Stimulated activated naive B cell treated with anti-CD40 and anti-IgM and Interleukin-4, amounts not matched to agents 10 μg/mL and 1 μg/mL and 100 μg/mL, for 72 hours (primary cell): ENCODE measurements at regions not wholly inside any gene's neighbourhood (a gene's known extent, or its start where the extent isn't known, plus 50 kb on each side); places are given as distances from the start of the nearest gene placed in this dataset.

Experiments used
- ATAC-seq, 2 donors: fragments of 150-1000 bp; cut with Tn5 transposase; replicated peaks; 2 replicates each; pipeline ENCODE4 v1.10.0; 2021; ENCODE audit warnings: moderate library complexity in 1 of 2
- DNase-seq: peaks from one replicate; pipeline ENCODE4 v3.0.0; 2021
- H3K27ac Mint-ChIP-seq: one replicate; pipeline ENCODE4 v1.8.0; 2022; ENCODE audit warnings: mild to moderate bottlenecking, mixed read lengths
- H3K27me3 Mint-ChIP-seq, 2 donors: one replicate each; pipeline ENCODE4 v1.8.0; 2022; ENCODE audit warnings: mixed read lengths in 2 of 2
- H3K36me3 Mint-ChIP-seq, 2 donors: one replicate each; pipeline ENCODE4 v1.8.0; 2022; ENCODE audit warnings: mixed read lengths in 2 of 2, mild to moderate bottlenecking in 1 of 2
- H3K4me1 Mint-ChIP-seq, 2 donors: one replicate each; pipeline ENCODE4 v1.8.0; 2022; ENCODE audit warnings: mixed read lengths in 2 of 2, mild to moderate bottlenecking in 1 of 2
- H3K4me3 Mint-ChIP-seq, 2 donors: one replicate each; pipeline ENCODE4 v1.8.0; 2022; ENCODE audit warnings: mild to moderate bottlenecking in 2 of 2, mixed read lengths in 2 of 2, moderate library complexity in 1 of 2
- H3K9me3 Mint-ChIP-seq, 2 donors: one replicate each; pipeline ENCODE4 v1.8.0; 2022; ENCODE audit warnings: mixed read lengths in 2 of 2, mild to moderate bottlenecking in 1 of 2

- ATAC-seq (no peak), DNase-seq (no peak)
- no peak overlapping the region for H3K4me3 Mint-ChIP-seq
- H3K4me1 Mint-ChIP-seq, result no peaks in the 10 kb centered on the region
- no peaks in the 10 kb centered on the region for H3K9me3 Mint-ChIP-seq
- no peaks in the 10 kb centered on the region for H3K36me3 Mint-ChIP-seq
- no peak overlapping the region for H3K27ac Mint-ChIP-seq
- no peaks in the 10 kb centered on the region for H3K27me3 Mint-ChIP-seq
These were observed 219.5 kb upstream of the FANCL start for GRCh38 chr2:58460670-58461069.

- Mint-ChIP-seq H3K27me3 (no peaks in the 10 kb centered on the region), H3K36me3 (no peaks in the 10 kb centered on the region), H3K4me1 (peaks cover 3 to 6% of the 10 kb centered on the region in 2 donors), H3K4me3 (no peak overlapping the region), H3K9me3 (no peaks in the 10 kb centered on the region), H3K27ac (no peak overlapping the region)
- ATAC-seq (peak; percentile 90 to 91), DNase-seq (no peak)
These were observed 208.3 kb upstream of the FANCL start for GRCh38 chr2:58449286-58450010.

- Mint-ChIP-seq H3K4me1 (peaks cover 3 to 6% of the 10 kb centered on the region in 2 donors), H3K36me3 (no peaks in the 10 kb centered on the region), H3K4me3 (no peak overlapping the region), H3K9me3 (no peaks in the 10 kb centered on the region), H3K27me3 (no peaks in the 10 kb centered on the region), H3K27ac (no peak overlapping the region)
- DNase-seq (no peak), ATAC-seq (no peak)
These were observed 207.7 kb upstream of the FANCL start for GRCh38 chr2:58448845-58449244.

- Mint-ChIP-seq H3K4me3 (no peak overlapping the region), H3K27ac (no peak overlapping the region), H3K9me3 (no peaks in the 10 kb centered on the region), H3K27me3 (no peaks in the 10 kb centered on the region), H3K4me1 (peaks cover 3 to 6% of the 10 kb centered on the region in 2 donors), H3K36me3 (no peaks in the 10 kb centered on the region)
- ATAC-seq (peak; percentile 43 to 46), DNase-seq (peak; percentile 17)
These were observed 207.0 kb upstream of the FANCL start for GRCh38 chr2:58448065-58448507.

GRCh38 chr2:58447586-58447985, 206.5 kb upstream of the FANCL start:
- H3K27me3 Mint-ChIP-seq, result no peaks in the 10 kb centered on the region
- H3K36me3 Mint-ChIP-seq, result no peaks in the 10 kb centered on the region
- ATAC-seq (no peak), DNase-seq (no peak)
- H3K27ac Mint-ChIP-seq, result no peak overlapping the region
- no peak overlapping the region for H3K4me3 Mint-ChIP-seq
- H3K4me1 Mint-ChIP-seq, result peaks cover 3 to 6% of the 10 kb centered on the region in 2 donors
- H3K9me3 Mint-ChIP-seq, result no peaks in the 10 kb centered on the region

GRCh38 chr2:58441643-58442042, 200.5 kb upstream of the FANCL start:
- H3K36me3 Mint-ChIP-seq, result no peaks in the 10 kb centered on the region
- H3K27ac Mint-ChIP-seq, result no peak overlapping the region

GRCh38 chr2:58436872-58437271, 195.7 kb upstream of the FANCL start:
- Mint-ChIP-seq H3K4me1 (no peaks in the 10 kb centered on the region), H3K4me3 (no peak overlapping the region), H3K27me3 (peaks cover 0 to 5% of the 10 kb centered on the region in 2 donors), H3K36me3 (no peaks in the 10 kb centered on the region), H3K27ac (no peak overlapping the region), H3K9me3 (no peaks in the 10 kb centered on the region)
- DNase-seq (no peak), ATAC-seq (no peak)

More at GRCh38 chr2:58441643-58442042, 200.5 kb upstream of the FANCL start:
- ATAC-seq (no peak), DNase-seq (no peak)
- peaks cover 0 to 5% of the 10 kb centered on the region in 2 donors for H3K27me3 Mint-ChIP-seq
- no peaks in the 10 kb centered on the region for H3K9me3 Mint-ChIP-seq
- H3K4me1 Mint-ChIP-seq, result no peaks in the 10 kb centered on the region
- no peak overlapping the region for H3K4me3 Mint-ChIP-seq

GRCh38 chr2:58435246-58435645, 194.1 kb upstream of the FANCL start:
- peaks cover under 1 to 5% of the 10 kb centered on the region in 2 donors for H3K27me3 Mint-ChIP-seq
- no peak overlapping the region for H3K27ac Mint-ChIP-seq
- H3K4me3 Mint-ChIP-seq, result no peak overlapping the region
- no peaks in the 10 kb centered on the region for H3K9me3 Mint-ChIP-seq
- ATAC-seq, result no peak
- H3K36me3 Mint-ChIP-seq, result no peaks in the 10 kb centered on the region
- DNase-seq, result no peak
- no peaks in the 10 kb centered on the region for H3K4me1 Mint-ChIP-seq

- H3K27me3 Mint-ChIP-seq, result peaks cover 5 to 6% of the 10 kb centered on the region in 2 donors
- H3K4me1 Mint-ChIP-seq, result no peaks in the 10 kb centered on the region
- DNase-seq, result no peak
- H3K36me3 Mint-ChIP-seq, result no peaks in the 10 kb centered on the region
- no peak for ATAC-seq
- no peak overlapping the region for H3K27ac Mint-ChIP-seq
- H3K9me3 Mint-ChIP-seq, result no peaks in the 10 kb centered on the region
- H3K4me3 Mint-ChIP-seq, result no peak overlapping the region
These were observed 193.6 kb upstream of the FANCL start for GRCh38 chr2:58434692-58435091.

GRCh38 chr2:58432491-58433170, 191.5 kb upstream of the FANCL start:
- peaks cover 2 to 5% of the 10 kb centered on the region in 2 donors for H3K4me1 Mint-ChIP-seq
- H3K27ac Mint-ChIP-seq, result no peak overlapping the region
- DNase-seq (no peak), ATAC-seq (no peak)
- H3K9me3 Mint-ChIP-seq, result no peaks in the 10 kb centered on the region
- H3K27me3 Mint-ChIP-seq, result peaks cover 19 to 24% of the 10 kb centered on the region in 2 donors
- H3K36me3 Mint-ChIP-seq, result no peaks in the 10 kb centered on the region
- H3K4me3 Mint-ChIP-seq, result no peak overlapping the region

- Mint-ChIP-seq H3K27me3 (peaks cover 29 to 42% of the 10 kb centered on the region in 2 donors), H3K4me3 (peak overlapping the region; percentile 87), H3K36me3 (no peaks in the 10 kb centered on the region), H3K4me1 (peaks cover 2 to 9% of the 10 kb centered on the region in 2 donors), H3K9me3 (no peaks in the 10 kb centered on the region), H3K27ac (no peak overlapping the region)
- ATAC-seq, result no peak
- no peak for DNase-seq
These were observed 188.1 kb upstream of the FANCL start for GRCh38 chr2:58429014-58429875.

GRCh38 chr2:58428096-58429013, 187.2 kb upstream of the FANCL start:
- Mint-ChIP-seq H3K27ac (no peak overlapping the region), H3K4me3 (peak overlapping the region; percentile 87), H3K4me1 (peaks cover 2 to 9% of the 10 kb centered on the region in 2 donors), H3K36me3 (no peaks in the 10 kb centered on the region), H3K27me3 (peaks cover 29 to 42% of the 10 kb centered on the region in 2 donors), H3K9me3 (no peaks in the 10 kb centered on the region)
- ATAC-seq (peak; percentile 63 to 65), DNase-seq (no peak)

- no peaks in the 10 kb centered on the region for H3K9me3 Mint-ChIP-seq
- H3K4me3 Mint-ChIP-seq, result peak overlapping the region; percentile 84 to 87
- peaks cover 2 to 9% of the 10 kb centered on the region in 2 donors for H3K4me1 Mint-ChIP-seq
- DNase-seq (no peak), ATAC-seq (peak in 1 of 2 donors; percentile 33)
- H3K36me3 Mint-ChIP-seq, result no peaks in the 10 kb centered on the region
- H3K27ac Mint-ChIP-seq, result no peak overlapping the region
- H3K27me3 Mint-ChIP-seq, result peaks cover 29 to 42% of the 10 kb centered on the region in 2 donors
These were observed 186.5 kb upstream of the FANCL start for GRCh38 chr2:58427572-58428095.
